CD8-positive, alpha-beta memory T cell (primary cell): ENCODE measurements at regions not wholly inside any gene's neighbourhood (a gene's known extent, or its start where the extent isn't known, plus 50 kb on each side); places are given as distances from the start of the nearest gene placed in this dataset.
"Not testable (repeated sequence)": the region's sequence is repeated elsewhere in the genome, so short reads cannot be mapped to it uniquely, and the experiment has no call there.

Source experiments
- CTCF ChIA-PET: fragments of 350-600 bp; sonication (Branson Sonifier 250); formaldehyde crosslinking; loops from one replicate; lab custom pipeline; 2021; ENCODE audit warnings: antibody characterized with exemption; lab: Charles Lee
- POLR2A ChIA-PET: fragments of 350-600 bp; sonication (Branson Sonifier 250); formaldehyde crosslinking; loops from one replicate; lab custom pipeline; 2021; ENCODE audit warnings: antibody characterized with exemption; lab: Charles Lee
- DNase-seq, 5 donors: peaks; one replicate each; pipeline versions ENCODE4 v3.0.0 to v3.0.0-alpha.2; 2020 to 2022; ENCODE audit warnings: mixed read lengths in 1 of 5
- H3K27ac ChIP-seq: one replicate; pipeline ENCODE4 v1.7.0; 2013; ENCODE audit warnings: low read depth, mild to moderate bottlenecking, low read length, moderate library complexity
- H3K27me3 ChIP-seq: 2 replicates; pipeline ENCODE4 v1.7.0; 2013; ENCODE audit warnings: low read length, mild to moderate bottlenecking; ENCODE audit not compliant: insufficient read depth, poor library complexity, severe bottlenecking
- H3K36me3 ChIP-seq: 2 replicates; pipeline ENCODE4 v1.7.0; 2013; ENCODE audit warnings: mild to moderate bottlenecking, low read length, moderate library complexity; ENCODE audit not compliant: insufficient read depth
- H3K4me1 ChIP-seq: 2 replicates; pipeline ENCODE4 v1.7.0; 2013; ENCODE audit warnings: mild to moderate bottlenecking, low read length, moderate library complexity; ENCODE audit not compliant: insufficient read depth
- H3K4me3 ChIP-seq: 2 replicates; pipeline ENCODE4 v1.7.0; 2013; ENCODE audit warnings: mild to moderate bottlenecking, low read length
- H3K9me3 ChIP-seq: 2 replicates; pipeline ENCODE4 v1.7.0; 2013; ENCODE audit warnings: mild to moderate bottlenecking, low read length
- H3K27ac Mint-ChIP-seq, 8 donors: one replicate each; pipeline ENCODE4 v1.8.0; 2020 to 2021; ENCODE audit warnings: mixed read lengths in 8 of 8, mild to moderate bottlenecking in 6 of 8, inconsistent platforms in 3 of 8, moderate library complexity in 3 of 8
- H3K27me3 Mint-ChIP-seq, 2 donors: one replicate each; pipeline ENCODE4 v1.8.0; 2020 to 2021; ENCODE audit warnings: mixed read lengths in 2 of 2, mild to moderate bottlenecking in 1 of 2, moderate library complexity in 1 of 2
- H3K36me3 Mint-ChIP-seq, 3 donors: one replicate each; pipeline ENCODE4 v1.8.0; 2020 to 2021; ENCODE audit warnings: mixed read lengths in 3 of 3, inconsistent platforms in 1 of 3, mild to moderate bottlenecking in 1 of 3
- H3K4me1 Mint-ChIP-seq, 3 donors: one replicate each; pipeline ENCODE4 v1.8.0; 2020 to 2021; ENCODE audit warnings: mixed read lengths in 3 of 3, inconsistent platforms in 1 of 3, mild to moderate bottlenecking in 1 of 3
- H3K4me3 Mint-ChIP-seq, 7 donors: one replicate each; pipeline ENCODE4 v1.8.0; 2020 to 2021; ENCODE audit warnings: mixed read lengths in 7 of 7, mild to moderate bottlenecking in 6 of 7, moderate library complexity in 4 of 7, inconsistent platforms in 2 of 7
- H3K9me3 Mint-ChIP-seq, 5 donors: one replicate each; pipeline ENCODE4 v1.8.0; 2020 to 2022; ENCODE audit warnings: mixed read lengths in 5 of 5, mild to moderate bottlenecking in 3 of 5, moderate library complexity in 2 of 5, inconsistent platforms in 1 of 5

DNA sequence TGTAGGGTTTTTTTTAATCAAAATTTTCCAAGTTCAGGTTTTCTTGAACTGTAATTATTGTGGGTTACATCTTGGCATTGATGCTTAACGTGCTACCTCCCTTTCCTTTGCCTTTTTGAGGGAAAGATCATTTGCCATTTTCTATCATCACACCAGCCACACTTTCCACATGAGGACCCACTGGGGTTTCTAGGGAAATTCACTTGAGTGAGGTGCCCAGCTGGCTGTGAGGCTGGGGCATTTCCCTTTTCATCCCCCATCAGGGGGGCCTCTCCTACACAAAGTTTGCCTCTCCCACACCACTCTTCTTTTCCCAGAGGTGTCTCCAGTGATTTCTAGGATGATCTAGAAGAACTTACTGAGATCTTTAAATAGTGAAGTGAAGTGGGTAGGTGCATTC, 335.7 kb downstream of the BMP4 start:
- H3K9me3 Mint-ChIP-seq, result peaks cover 0 to 12% (median 9%) of the 10 kb centered on the region in 5 donors
- no peaks in the 10 kb centered on the region for H3K36me3 Mint-ChIP-seq
- H3K27ac ChIP-seq, result no peak overlapping the region
- peaks cover 0 to 2% of the 10 kb centered on the region in 2 donors for H3K27me3 Mint-ChIP-seq
- no peak overlapping the region for H3K27ac Mint-ChIP-seq
- H3K9me3 ChIP-seq, result no peaks in the 10 kb centered on the region
- H3K4me1 Mint-ChIP-seq, result no peaks in the 10 kb centered on the region
- H3K27me3 ChIP-seq, result no peaks in the 10 kb centered on the region
- no peak for DNase-seq
- H3K4me3 ChIP-seq, result no peak overlapping the region
- POLR2A ChIA-PET, result no interaction called here
- CTCF ChIA-PET, result no interaction called here
- no peak overlapping the region for H3K4me3 Mint-ChIP-seq
- H3K4me1 ChIP-seq, result no peaks in the 10 kb centered on the region
- no peaks in the 10 kb centered on the region for H3K36me3 ChIP-seq

DNA sequence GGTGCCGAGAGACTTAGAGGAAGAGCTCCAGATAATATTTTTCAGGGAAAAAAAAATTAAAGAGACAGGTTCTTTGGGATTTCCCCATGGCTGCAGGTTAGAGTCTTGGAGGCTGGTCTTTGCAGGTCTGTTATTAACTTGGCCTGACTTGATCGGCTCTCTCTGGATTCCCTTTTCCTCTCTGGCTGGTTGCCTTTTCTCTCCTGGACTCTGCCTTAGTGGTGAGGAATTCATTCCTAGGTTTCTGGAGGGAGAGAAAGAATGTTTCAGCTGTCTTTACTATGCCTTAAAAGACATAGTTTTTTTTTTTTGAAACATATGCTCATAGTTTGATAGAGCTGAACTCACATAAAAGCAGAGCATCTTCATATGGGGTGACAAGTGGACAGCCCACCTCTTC, 336.3 kb downstream of the BMP4 start:
- Histone ChIP-seq H3K36me3 (no peaks in the 10 kb centered on the region), H3K9me3 (no peaks in the 10 kb centered on the region), H3K27ac (no peak overlapping the region), H3K27me3 (no peaks in the 10 kb centered on the region), H3K4me1 (no peaks in the 10 kb centered on the region), H3K4me3 (no peak overlapping the region)
- ChIA-PET POLR2A (no interaction called here), CTCF (no interaction called here)
- Mint-ChIP-seq H3K27ac (no peak overlapping the region), H3K9me3 (peaks cover 0 to 13% (median 11%) of the 10 kb centered on the region in 5 donors), H3K4me1 (no peaks in the 10 kb centered on the region), H3K36me3 (no peaks in the 10 kb centered on the region), H3K27me3 (peaks cover 0 to 2% of the 10 kb centered on the region in 2 donors), H3K4me3 (no peak overlapping the region)
- DNase-seq, result no peak

DNA sequence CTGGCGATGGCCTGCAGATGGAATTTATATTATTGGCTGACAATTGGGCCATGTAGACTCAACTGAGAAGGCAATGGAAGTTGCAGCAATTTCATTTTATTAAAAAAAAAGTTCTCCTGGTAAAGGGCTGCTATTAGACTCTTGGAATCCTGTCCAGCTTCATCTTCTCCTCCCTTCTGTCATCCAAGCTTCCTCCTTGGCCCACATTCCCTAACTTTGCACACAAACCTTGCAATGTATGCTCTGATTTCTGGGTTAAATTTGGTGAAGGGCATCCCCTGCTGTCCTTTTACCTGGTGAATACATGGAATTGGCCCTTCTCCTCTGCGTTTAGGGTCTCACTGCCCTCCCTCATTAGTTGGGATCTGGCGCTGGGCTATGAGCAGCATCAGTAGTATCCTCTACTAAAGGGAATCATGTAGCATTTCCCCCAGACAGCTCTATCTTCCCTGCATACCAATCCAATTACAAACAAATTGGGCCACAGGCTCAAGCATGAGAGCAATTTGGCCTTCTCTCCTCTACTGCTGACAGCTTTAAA, 336.9 kb downstream of the BMP4 start:
- H3K4me1 Mint-ChIP-seq, result no peaks in the 10 kb centered on the region
- Histone ChIP-seq H3K9me3 (no peaks in the 10 kb centered on the region), H3K27me3 (no peaks in the 10 kb centered on the region), H3K27ac (no peak overlapping the region), H3K4me1 (no peaks in the 10 kb centered on the region), H3K36me3 (no peaks in the 10 kb centered on the region), H3K4me3 (no peak overlapping the region)
- no peak for DNase-seq
- H3K4me3 Mint-ChIP-seq, result no peak overlapping the region
- no peaks in the 10 kb centered on the region for H3K36me3 Mint-ChIP-seq
- ChIA-PET CTCF (no interaction called here), POLR2A (no interaction called here)
- peaks cover 0 to 14% (median 11%) of the 10 kb centered on the region in 5 donors for H3K9me3 Mint-ChIP-seq
- H3K27me3 Mint-ChIP-seq, result peaks cover 0 to 2% of the 10 kb centered on the region in 2 donors
- no peak overlapping the region for H3K27ac Mint-ChIP-seq

GRCh38 chr14:53616536-53616935, 340.1 kb downstream of the BMP4 start:
- H3K4me1 Mint-ChIP-seq, H3K27ac ChIP-seq, H3K4me3 Mint-ChIP-seq, H3K9me3 ChIP-seq, DNase-seq, H3K27me3 ChIP-seq, H3K4me3 ChIP-seq, H3K4me1 ChIP-seq, H3K27ac Mint-ChIP-seq, H3K36me3 Mint-ChIP-seq, H3K36me3 ChIP-seq, H3K27me3 Mint-ChIP-seq, CTCF ChIA-PET, POLR2A ChIA-PET: not testable (repeated sequence)
- peaks cover under 1 to 23% (median 17%) of the 10 kb centered on the region in 5 donors for H3K9me3 Mint-ChIP-seq

DNA sequence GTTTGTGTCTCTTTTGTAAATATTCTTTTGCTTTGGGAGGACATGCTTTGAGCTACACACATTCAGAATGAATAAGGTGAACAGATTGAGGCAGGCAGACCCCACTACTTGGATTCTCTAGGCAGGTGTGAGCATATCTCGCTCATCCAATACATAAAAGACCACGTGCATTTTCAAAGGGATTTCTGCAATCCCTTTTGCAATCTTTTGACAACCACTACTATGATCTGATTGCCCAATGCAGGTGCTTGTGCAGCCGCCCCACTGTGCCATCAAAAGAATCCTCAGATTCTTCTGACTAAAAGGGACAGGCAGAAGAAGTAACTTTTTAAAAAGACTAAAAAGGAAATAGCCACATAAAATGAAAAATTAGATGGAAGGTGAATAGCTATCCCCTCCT, 341.4 kb downstream of the BMP4 start:
- Histone ChIP-seq H3K36me3 (no peaks in the 10 kb centered on the region), H3K4me3 (no peak overlapping the region), H3K9me3 (no peaks in the 10 kb centered on the region), H3K4me1 (no peaks in the 10 kb centered on the region), H3K27me3 (no peaks in the 10 kb centered on the region), H3K27ac (no peak overlapping the region)
- Mint-ChIP-seq H3K27me3 (no peaks in the 10 kb centered on the region), H3K27ac (no peak overlapping the region), H3K4me3 (no peak overlapping the region), H3K36me3 (no peaks in the 10 kb centered on the region), H3K9me3 (peaks cover 7 to 30% (median 20%) of the 10 kb centered on the region in 5 donors), H3K4me1 (no peaks in the 10 kb centered on the region)
- POLR2A ChIA-PET, result no interaction called here
- DNase-seq, result no peak
- CTCF ChIA-PET, result no interaction called here

- ChIA-PET POLR2A (no interaction called here), CTCF (no interaction called here)
- Histone ChIP-seq H3K4me1 (no peaks in the 10 kb centered on the region), H3K27ac (no peak overlapping the region), H3K36me3 (no peaks in the 10 kb centered on the region), H3K4me3 (no peak overlapping the region), H3K9me3 (no peaks in the 10 kb centered on the region), H3K27me3 (no peaks in the 10 kb centered on the region)
- no peaks in the 10 kb centered on the region for H3K36me3 Mint-ChIP-seq
- H3K27me3 Mint-ChIP-seq, result no peaks in the 10 kb centered on the region
- H3K4me3 Mint-ChIP-seq, result no peak overlapping the region
- peaks cover 7 to 30% (median 19%) of the 10 kb centered on the region in 5 donors for H3K9me3 Mint-ChIP-seq
- H3K27ac Mint-ChIP-seq, result no peak overlapping the region
- DNase-seq, result no peak
- H3K4me1 Mint-ChIP-seq, result no peaks in the 10 kb centered on the region
Measured at GRCh38 chr14:53613404-53614253, 343.0 kb downstream of the BMP4 start.

DNA sequence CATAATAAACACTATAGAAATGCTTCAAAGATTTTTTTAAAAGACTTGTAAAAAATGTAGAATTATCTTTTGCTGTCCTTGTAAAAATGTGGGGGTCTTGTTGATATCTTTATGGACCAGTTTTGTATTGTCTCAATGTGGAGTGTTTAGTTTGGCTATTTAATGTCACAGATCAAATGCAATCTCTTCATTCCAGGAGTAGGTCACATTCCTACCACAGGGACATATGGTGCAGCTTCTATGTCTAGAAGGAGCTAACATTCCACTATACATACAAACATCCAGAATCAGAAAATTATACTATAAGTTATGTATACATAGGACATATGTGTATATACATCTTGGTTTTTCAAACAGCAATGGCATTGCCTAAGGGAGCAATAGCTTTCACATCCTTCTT, 345.7 kb downstream of the BMP4 start:
- H3K36me3 Mint-ChIP-seq, result no peaks in the 10 kb centered on the region
- no peaks in the 10 kb centered on the region for H3K27me3 ChIP-seq
- H3K36me3 ChIP-seq, result no peaks in the 10 kb centered on the region
- H3K27me3 Mint-ChIP-seq, result no peaks in the 10 kb centered on the region
- H3K4me1 Mint-ChIP-seq, result no peaks in the 10 kb centered on the region
- DNase-seq, result no peak
- H3K9me3 Mint-ChIP-seq, result peaks cover 7 to 19% (median 14%) of the 10 kb centered on the region in 5 donors
- peaks cover 7% of the 10 kb centered on the region for H3K9me3 ChIP-seq
- H3K4me3 Mint-ChIP-seq, result no peak overlapping the region
- no peak overlapping the region for H3K4me3 ChIP-seq
- CTCF ChIA-PET, result no interaction called here
- no peak overlapping the region for H3K27ac Mint-ChIP-seq
- H3K27ac ChIP-seq, result no peak overlapping the region
- H3K4me1 ChIP-seq, result no peaks in the 10 kb centered on the region
- POLR2A ChIA-PET, result no interaction called here

DNA sequence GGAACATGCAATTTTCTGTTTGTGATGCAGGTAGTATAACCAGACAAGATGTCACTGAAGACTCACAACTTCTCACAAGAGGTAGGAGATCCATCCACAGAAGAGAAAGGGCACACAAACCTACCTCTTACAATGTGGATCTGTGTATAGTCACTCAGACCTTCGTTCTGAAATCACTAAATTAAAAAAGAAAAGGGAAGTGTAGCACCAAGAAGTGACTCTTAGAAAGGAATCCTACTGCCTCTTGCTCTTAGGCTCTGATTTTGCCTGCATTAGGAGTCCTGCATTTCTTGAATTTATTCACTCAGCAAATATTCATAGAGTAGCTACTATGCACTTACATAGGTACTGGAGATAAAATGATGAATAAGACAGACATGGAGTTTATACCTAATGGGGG, 347.6 kb downstream of the BMP4 start:
- no peak for DNase-seq
- H3K9me3 Mint-ChIP-seq, result peaks cover 7 to 18% (median 14%) of the 10 kb centered on the region in 5 donors
- H3K4me3 Mint-ChIP-seq, result no peak overlapping the region
- Histone ChIP-seq H3K4me3 (no peak overlapping the region), H3K9me3 (peaks cover 7% of the 10 kb centered on the region), H3K27me3 (no peaks in the 10 kb centered on the region), H3K36me3 (no peaks in the 10 kb centered on the region), H3K4me1 (no peaks in the 10 kb centered on the region), H3K27ac (no peak overlapping the region)
- no peaks in the 10 kb centered on the region for H3K36me3 Mint-ChIP-seq
- ChIA-PET POLR2A (no interaction called here), CTCF (no interaction called here)
- no peak overlapping the region for H3K27ac Mint-ChIP-seq
- no peaks in the 10 kb centered on the region for H3K4me1 Mint-ChIP-seq
- H3K27me3 Mint-ChIP-seq, result no peaks in the 10 kb centered on the region
